ENCODE measurements at regions not wholly inside any gene's neighbourhood (a gene's known extent, or its start where the extent isn't known, plus 50 kb on each side); places are given as distances from the start of the nearest gene placed in this dataset.

- no peak overlapping the region for H3K27ac ChIP-seq
- intact Hi-C loops (cut with DNase I), result no loop called here
- no peaks in the 10 kb centered on the region for H3K36me3 ChIP-seq
- WGBS (ENCODE audit: insufficient coverage, low coverage, low lambda C conversion rate, missing lambda C conversion rate), result 90% methylated on average over 4 of the region's 4 CpGs
- TF ChIP-seq, protein P1, sequence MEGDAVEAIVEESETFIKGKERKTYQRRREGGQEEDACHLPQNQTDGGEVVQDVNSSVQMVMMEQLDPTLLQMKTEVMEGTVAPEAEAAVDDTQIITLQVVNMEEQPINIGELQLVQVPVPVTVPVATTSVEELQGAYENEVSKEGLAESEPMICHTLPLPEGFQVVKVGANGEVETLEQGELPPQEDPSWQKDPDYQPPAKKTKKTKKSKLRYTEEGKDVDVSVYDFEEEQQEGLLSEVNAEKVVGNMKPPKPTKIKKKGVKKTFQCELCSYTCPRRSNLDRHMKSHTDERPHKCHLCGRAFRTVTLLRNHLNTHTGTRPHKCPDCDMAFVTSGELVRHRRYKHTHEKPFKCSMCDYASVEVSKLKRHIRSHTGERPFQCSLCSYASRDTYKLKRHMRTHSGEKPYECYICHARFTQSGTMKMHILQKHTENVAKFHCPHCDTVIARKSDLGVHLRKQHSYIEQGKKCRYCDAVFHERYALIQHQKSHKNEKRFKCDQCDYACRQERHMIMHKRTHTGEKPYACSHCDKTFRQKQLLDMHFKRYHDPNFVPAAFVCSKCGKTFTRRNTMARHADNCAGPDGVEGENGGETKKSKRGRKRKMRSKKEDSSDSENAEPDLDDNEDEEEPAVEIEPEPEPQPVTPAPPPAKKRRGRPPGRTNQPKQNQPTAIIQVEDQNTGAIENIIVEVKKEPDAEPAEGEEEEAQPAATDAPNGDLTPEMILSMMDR (IDR thresholded peaks at IDR 0.05), result no peak
- no peak for TF ChIP-seq POLR2A (IDR thresholded peaks at IDR 0.05)
- H3K4me1 ChIP-seq, result no peaks in the 10 kb centered on the region
- no peaks in the 10 kb centered on the region for H3K27me3 ChIP-seq
- DNase-seq, result no peak
- no peaks in the 10 kb centered on the region for H3K9me3 ChIP-seq
- H3K4me3 ChIP-seq, result no peak overlapping the region
- no peak for ATAC-seq
Measured at GRCh38 chr5:104241046-104241445, 678.5 kb upstream of the NUDT12 start.

- Histone ChIP-seq H3K36me3 (no peaks in the 10 kb centered on the region), H3K4me1 (no peaks in the 10 kb centered on the region), H3K4me3 (no peak overlapping the region), H3K27me3 (no peaks in the 10 kb centered on the region), H3K27ac (no peak overlapping the region), H3K9me3 (no peaks in the 10 kb centered on the region)
- WGBS (ENCODE audit: insufficient coverage, low coverage, low lambda C conversion rate, missing lambda C conversion rate), result 39% methylated on average over 5 of the region's 5 CpGs
- ATAC-seq (no peak), DNase-seq (no peak)
- intact Hi-C loops (cut with DNase I), result no loop called here
- TF ChIP-seq, protein P1 (IDR thresholded peaks at IDR 0.05), result no peak
- no peak for TF ChIP-seq POLR2A (IDR thresholded peaks at IDR 0.05)
Measured at GRCh38 chr5:104237586-104237985, 675.0 kb upstream of the NUDT12 start.

DNA sequence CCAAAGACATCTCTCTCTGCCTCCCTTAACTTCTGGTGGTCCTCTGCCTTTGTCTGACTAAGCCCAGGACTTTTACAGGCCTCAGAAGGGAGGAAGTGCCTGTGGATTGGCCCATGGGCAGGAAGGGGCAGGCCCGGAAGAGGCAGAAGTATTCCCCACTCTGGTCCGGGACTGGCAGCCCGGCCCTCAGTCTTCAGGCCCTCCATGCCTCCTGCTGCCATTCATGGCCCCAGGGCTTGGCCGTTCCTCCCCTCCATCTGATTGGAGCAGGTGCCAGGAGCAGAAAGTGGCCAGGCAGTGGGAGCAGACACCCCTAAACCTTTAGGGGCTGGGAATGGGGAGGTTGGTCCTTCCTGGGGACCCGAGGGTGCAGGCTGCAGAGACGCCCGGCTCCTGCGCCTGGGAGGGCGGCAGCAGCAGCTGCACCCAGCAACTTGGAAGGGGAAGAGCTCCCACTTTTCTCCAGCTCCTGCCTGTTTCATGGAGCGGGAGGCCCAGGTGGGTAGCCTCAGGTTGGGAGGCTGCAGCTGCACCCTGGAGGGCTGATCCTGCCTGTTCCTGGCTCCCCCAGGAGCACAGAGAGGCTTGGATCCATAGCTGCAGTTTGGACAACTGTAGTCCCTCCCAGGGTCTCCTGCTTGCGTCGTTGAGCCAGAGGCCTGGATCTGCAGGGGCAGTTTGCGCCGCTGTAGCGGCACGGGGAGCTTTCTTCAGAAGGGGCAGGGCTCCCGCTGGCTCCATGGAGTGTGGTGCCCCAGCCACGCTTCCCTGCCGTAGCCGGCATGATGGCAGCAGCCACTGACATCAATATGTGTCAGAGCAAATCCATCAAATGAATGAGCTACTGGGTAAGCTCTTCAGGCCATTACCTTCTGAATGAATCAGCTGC is 661.5 kb upstream of the NUDT12 start:
- no peaks in the 10 kb centered on the region for H3K36me3 ChIP-seq
- H3K4me3 ChIP-seq, result no peak overlapping the region
- no peaks in the 10 kb centered on the region for H3K9me3 ChIP-seq
- intact Hi-C loops (cut with DNase I), result no loop called here
- no peak overlapping the region for H3K27ac ChIP-seq
- H3K27me3 ChIP-seq, result no peaks in the 10 kb centered on the region
- H3K4me1 ChIP-seq, result no peaks in the 10 kb centered on the region
- DNase-seq (no peak), ATAC-seq (no peak)
- TF ChIP-seq POLR2A (IDR thresholded peaks at IDR 0.05), result no peak
- TF ChIP-seq, protein P1 (IDR thresholded peaks at IDR 0.05), result no peak
- WGBS (ENCODE audit: insufficient coverage, low coverage, low lambda C conversion rate, missing lambda C conversion rate), result 60% methylated on average over 2 of the region's 20 CpGs

DNA sequence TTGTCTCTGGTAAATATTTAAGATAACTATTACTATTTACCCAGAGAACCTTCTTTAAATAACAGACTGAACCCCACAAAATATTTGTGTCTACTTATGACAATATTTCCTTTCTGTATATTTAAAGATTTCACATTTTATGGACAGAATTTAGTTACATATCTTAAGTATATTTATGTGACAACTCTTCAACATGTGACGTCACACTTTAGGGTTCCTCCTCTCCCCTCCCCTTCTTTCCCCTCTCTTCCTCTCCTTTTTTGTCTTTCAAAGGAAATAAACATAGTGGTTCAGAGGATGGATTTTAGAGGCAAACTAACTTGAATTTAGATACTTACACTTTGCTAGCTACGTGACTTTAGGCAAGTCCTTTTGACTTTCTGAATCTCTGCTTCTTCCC is 655.6 kb upstream of the NUDT12 start:
- no peaks in the 10 kb centered on the region for H3K27me3 ChIP-seq
- H3K4me3 ChIP-seq, result no peak overlapping the region
- ATAC-seq (no peak), DNase-seq (no peak)
- H3K27ac ChIP-seq, result no peak overlapping the region
- H3K36me3 ChIP-seq, result no peaks in the 10 kb centered on the region
- no peaks in the 10 kb centered on the region for H3K4me1 ChIP-seq
- H3K9me3 ChIP-seq, result no peaks in the 10 kb centered on the region
- intact Hi-C loops (cut with DNase I), result no loop called here
- WGBS (ENCODE audit: insufficient coverage, low coverage, low lambda C conversion rate, missing lambda C conversion rate), result 38% methylated on average over 2 of the region's 2 CpGs
- TF ChIP-seq POLR2A (IDR thresholded peaks at IDR 0.05), result no peak
- TF ChIP-seq, protein P1 (IDR thresholded peaks at IDR 0.05), result no peak

Measured in right lobe of liver (tissue), 6 donors.